GM18505 (cell line): ENCODE measurements at regions not wholly inside any gene's neighbourhood (a gene's known extent, or its start where the extent isn't known, plus 50 kb on each side); places are given as distances from the start of the nearest gene placed in this dataset.

ENCODE experiments used
- ATAC-seq: cut with Tn5 transposase; IDR thresholded peaks from one replicate; pipeline ENCODE4 v1.9.1; 2021; ENCODE audit not compliant: unreplicated experiment
- POLR2A ChIP-seq: IDR thresholded peaks from 4 replicates; pipeline ENCODE4 v1.6.1; 2011; ENCODE audit warnings: borderline replicate concordance; ENCODE audit not compliant: insufficient read depth, insufficient read length; ENCODE audit errors: extremely low read depth

GRCh38 chrX:45379236-45379635 is 178.6 kb upstream of the DIPK2B start:
- ATAC-seq: no peak
- no peak for TF ChIP-seq POLR2A

- TF ChIP-seq POLR2A: no peak
- no peak for ATAC-seq
Observed at GRCh38 chrX:45372151-45372550, 171.5 kb upstream of the DIPK2B start.

DNA sequence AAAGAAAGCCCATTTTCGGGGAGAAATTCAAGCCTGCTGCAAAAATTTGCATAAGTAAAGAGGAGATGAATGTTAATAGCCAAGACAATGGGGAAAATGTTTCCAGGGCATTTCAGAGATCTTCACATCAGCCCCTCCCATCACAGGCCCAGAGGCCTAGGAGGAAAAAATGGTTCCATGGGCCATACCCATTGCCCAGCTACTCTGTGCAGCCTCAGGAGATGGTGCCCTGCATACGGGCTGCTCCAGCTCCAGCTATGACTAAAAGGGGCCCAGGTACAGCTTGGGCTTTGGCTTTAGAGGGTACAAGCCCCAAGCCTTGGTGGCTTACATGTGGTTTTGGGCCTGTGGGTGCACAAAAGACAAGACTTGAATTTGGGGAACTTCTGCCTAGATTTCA is 168.0 kb upstream of the DIPK2B start:
- ATAC-seq: no peak
- TF ChIP-seq POLR2A: no peak

GRCh38 chrX:45363596-45363995 is 162.9 kb upstream of the DIPK2B start:
- no peak for TF ChIP-seq POLR2A
- no peak for ATAC-seq

DNA sequence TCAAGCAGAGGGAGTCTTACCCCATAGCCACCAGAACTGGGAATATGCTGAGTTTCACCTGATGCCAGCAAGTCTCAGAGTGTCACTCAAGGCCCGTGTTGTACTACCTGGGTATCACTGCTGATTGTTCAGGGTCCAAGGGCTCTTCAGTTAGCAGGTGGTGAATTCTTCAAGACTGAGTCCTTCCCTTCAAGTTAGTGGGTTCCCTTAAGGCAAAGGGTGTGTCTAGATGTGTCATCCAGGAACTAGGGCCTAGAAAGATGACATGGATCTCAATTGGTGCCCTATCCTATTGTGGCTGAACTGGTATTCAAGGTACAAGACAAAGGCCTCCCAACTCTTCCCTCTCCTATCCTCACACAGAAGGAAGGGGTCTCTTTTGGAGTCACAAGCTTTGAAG is 159.9 kb upstream of the DIPK2B start:
- TF ChIP-seq POLR2A: no peak
- ATAC-seq: no peak

- TF ChIP-seq POLR2A: no peak
- ATAC-seq: no peak
Observed at GRCh38 chrX:45358392-45358791, 157.7 kb upstream of the DIPK2B start.

DNA sequence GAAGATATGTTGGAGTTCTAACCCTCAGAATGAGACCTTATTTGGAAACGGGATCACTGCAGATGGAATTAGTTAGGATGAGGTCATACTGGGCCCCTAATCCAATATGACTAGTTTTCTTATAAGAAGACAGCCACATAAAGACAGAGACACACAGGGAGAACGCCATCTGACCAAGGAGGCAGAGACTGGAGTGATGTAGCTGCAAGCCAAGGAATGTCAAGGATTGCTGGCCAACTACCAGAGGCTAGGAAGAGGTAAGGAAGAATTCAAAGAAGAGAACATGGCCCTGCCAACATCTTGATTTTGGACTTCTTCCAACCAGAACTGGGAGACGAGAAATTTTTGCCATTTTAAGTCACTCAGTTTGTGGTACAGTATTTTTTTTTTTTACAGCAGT is 152.8 kb upstream of the DIPK2B start:
- TF ChIP-seq POLR2A: no peak
- no peak for ATAC-seq

DNA sequence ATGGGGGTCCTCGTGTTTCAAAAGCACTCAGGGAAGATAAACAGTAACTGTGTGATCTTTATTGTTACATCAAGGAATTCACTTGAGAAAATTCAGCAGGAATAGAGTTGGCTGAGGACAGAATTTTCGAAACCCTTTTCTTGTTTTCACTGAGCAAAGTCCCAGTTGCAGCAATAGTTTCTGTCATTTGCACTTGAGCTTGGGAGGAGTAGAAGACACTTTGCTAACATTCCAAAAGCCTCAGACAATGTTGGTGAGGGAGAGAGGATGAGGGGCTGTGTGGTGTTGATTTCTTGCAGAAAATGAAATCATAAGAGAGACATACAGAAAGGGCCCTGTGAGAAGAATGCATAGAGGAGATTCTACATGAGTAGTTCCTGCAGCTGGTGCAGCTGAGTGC is 151.9 kb upstream of the DIPK2B start:
- TF ChIP-seq POLR2A: no peak
- ATAC-seq: no peak

- ATAC-seq: no peak
Observed at GRCh38 chrX:45351478-45351877, 150.8 kb upstream of the DIPK2B start.

DNA sequence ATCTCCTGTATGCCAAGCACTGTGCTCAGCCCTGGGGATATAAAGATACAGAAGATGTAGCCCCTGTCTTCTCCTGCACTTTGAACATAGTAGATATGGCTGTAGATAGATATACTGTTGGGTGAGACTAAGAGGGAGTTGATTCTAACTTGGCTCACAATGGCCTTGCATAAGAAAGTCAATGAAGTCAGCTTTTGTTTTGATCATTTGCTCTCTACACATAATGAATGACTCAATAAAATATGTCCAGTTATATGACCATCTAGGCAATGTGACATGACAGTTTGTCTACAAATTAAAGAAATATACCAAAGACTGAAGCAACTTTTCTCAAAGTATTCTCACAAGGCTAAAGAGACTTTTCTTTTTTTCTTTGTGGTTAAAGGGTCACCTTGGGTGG is 147.6 kb upstream of the DIPK2B start:
- TF ChIP-seq POLR2A: no peak
- no peak for ATAC-seq

More at GRCh38 chrX:45351478-45351877, 150.8 kb upstream of the DIPK2B start:
- TF ChIP-seq POLR2A: no peak

GRCh38 chrX:45347877-45348276 is 147.2 kb upstream of the DIPK2B start:
- no peak for ATAC-seq

DNA sequence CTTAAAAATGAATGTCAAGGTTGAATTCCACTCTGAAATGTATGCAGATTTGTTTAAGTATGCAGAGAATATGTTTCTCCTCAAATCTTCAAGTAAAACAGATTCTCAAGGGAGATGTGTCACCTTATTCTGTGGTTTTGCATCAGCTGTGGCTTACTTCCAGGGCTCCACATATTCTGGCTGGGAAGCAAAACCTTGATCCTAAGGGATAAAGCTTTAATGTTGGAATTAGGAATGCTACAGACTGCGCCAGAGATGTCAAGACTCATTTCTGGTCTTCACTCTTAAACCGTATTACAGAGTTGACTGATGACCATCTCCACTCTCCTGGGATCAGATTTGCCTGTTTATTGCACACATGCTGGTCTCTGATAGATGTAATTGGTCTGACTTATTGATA is 143.9 kb upstream of the DIPK2B start:
- no peak for ATAC-seq

More at GRCh38 chrX:45347877-45348276, 147.2 kb upstream of the DIPK2B start:
- no peak for TF ChIP-seq POLR2A

DNA sequence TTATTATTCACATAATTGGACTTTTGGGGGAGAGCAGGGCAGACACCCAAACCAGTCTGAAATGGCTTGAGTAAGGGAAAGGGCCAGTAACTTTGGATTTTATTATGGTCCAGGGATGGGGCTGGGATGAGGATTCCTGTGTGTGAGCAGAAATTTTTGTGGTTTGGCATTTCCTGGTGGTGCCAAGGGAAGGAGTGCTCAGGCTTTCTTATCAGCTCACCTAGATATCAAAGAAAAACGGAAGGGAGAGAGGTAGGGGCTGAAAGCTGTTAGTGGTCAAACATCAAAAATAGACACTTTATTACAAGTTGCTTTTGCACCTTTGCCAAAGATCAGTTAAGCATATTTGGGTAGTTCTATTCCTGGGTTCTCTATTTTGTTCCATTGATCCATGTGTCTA is 128.5 kb upstream of the DIPK2B start:
- ATAC-seq: no peak
- TF ChIP-seq POLR2A: no peak

More for the DNA sequence above, 143.9 kb upstream of the DIPK2B start:
- no peak for TF ChIP-seq POLR2A

GRCh38 chrX:45324941-45325340 is 124.3 kb upstream of the DIPK2B start:
- no peak for TF ChIP-seq POLR2A
- no peak for ATAC-seq

- ATAC-seq: no peak
- no peak for TF ChIP-seq POLR2A
Observed at GRCh38 chrX:45323387-45323786, 122.7 kb upstream of the DIPK2B start.
